ENCODE measurements at regions not wholly inside any gene's neighbourhood (a gene's known extent, or its start where the extent isn't known, plus 50 kb on each side); places are given as distances from the start of the nearest gene placed in this dataset.

DNA sequence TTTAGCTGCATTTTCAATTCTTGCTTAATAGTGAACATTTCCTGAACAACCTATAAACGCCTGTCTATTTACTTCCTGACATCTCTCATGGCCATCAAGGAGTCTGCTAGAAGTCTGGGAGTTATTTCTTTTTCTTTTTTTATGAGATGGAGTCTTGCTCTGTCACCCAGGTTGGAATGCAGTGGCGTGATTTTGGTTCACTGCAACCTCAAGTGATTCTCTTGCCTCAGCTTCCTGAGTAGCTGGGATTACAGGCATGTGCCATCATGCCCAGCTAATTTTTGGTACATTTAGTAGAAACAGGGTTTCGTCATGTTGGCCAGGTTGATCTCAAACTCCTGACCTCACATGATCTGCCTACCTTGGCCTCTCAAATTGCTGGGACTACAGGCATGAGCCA is 217.6 kb upstream of the USP9Y start:
- TF ChIP-seq, protein P1, sequence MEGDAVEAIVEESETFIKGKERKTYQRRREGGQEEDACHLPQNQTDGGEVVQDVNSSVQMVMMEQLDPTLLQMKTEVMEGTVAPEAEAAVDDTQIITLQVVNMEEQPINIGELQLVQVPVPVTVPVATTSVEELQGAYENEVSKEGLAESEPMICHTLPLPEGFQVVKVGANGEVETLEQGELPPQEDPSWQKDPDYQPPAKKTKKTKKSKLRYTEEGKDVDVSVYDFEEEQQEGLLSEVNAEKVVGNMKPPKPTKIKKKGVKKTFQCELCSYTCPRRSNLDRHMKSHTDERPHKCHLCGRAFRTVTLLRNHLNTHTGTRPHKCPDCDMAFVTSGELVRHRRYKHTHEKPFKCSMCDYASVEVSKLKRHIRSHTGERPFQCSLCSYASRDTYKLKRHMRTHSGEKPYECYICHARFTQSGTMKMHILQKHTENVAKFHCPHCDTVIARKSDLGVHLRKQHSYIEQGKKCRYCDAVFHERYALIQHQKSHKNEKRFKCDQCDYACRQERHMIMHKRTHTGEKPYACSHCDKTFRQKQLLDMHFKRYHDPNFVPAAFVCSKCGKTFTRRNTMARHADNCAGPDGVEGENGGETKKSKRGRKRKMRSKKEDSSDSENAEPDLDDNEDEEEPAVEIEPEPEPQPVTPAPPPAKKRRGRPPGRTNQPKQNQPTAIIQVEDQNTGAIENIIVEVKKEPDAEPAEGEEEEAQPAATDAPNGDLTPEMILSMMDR (IDR thresholded peaks at IDR 0.05) = no peak
- TF ChIP-seq POLR2A (IDR thresholded peaks at IDR 0.05) (no peak), EP300 (IDR thresholded peaks at IDR 0.05) (no peak), POLR2AphosphoS5 (IDR thresholded peaks at IDR 0.05) (no peak)
